NCI-H2196 (cell line): ENCODE measurements at regions not wholly inside any gene's neighbourhood (a gene's known extent, or its start where the extent isn't known, plus 50 kb on each side); places are given as distances from the start of the nearest gene placed in this dataset.

Source experiments
- DNase-seq: peaks from one replicate; lab custom pipeline; 2025; ENCODE audit not compliant: unreplicated experiment; lab: John Stamatoyannopoulos, UW

- no peak for DNase-seq
These were observed 65.8 kb downstream of the SALL1 start for GRCh38 chr16:51085271-51085670.

DNA sequence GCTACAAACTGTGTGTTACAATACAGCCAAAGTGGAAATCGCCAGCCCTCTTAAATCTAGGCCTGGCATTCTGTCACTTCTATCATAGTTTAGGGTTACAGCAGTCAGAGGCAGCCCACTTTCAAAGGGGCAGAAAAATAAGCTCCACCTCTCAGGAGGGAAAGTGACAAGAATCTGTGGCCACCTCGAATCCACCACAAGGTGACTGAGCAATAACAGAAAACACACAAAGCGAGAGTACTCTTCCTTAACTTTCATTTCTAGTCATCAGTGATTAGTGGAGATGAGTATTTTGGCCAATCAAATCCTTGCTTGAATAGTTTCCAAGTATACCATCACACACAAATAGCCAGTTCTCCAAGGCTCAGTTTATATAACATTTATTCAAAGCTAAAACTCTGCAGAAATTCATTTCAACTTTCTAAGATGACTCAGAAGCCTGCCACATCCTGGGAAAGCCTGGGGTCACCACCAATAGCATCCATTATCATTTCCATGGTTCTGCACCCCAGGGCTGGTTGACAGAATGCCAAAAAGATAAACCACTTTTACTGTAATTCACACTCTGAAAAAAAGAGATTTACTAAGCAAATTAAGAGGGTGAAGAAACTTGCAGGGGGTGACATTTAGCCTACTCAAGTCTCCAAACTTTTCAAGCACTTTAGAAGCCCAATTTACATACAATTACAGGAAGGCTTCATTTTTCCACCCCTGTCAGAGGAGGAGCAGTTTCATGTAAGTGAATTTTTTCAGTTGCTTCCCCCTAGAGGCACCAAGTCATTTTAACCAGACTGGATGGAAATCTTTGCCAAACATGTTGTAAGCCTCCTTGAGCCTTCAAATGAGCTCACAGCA lies 66.8 kb downstream of the SALL1 start:
- DNase-seq: no peak

DNA sequence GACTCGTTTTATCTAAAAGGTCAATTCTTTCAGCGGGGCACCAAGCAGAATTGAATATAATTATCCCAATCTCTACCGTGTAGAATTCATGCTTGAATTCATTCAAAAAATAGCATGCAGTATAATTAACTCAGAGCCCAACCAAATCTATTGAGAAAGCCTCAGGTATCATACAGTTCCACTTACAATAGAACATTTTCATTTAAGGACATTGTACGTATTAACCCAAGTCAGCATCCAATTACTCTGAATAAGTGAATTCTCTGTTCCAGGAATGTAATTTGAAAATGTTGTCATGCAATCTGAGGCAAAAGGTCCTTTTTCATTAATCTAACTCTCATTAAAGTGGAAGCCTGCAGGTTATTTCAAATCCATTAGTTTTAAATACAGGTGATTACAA lies 78.5 kb downstream of the SALL1 start:
- no peak for DNase-seq

DNA sequence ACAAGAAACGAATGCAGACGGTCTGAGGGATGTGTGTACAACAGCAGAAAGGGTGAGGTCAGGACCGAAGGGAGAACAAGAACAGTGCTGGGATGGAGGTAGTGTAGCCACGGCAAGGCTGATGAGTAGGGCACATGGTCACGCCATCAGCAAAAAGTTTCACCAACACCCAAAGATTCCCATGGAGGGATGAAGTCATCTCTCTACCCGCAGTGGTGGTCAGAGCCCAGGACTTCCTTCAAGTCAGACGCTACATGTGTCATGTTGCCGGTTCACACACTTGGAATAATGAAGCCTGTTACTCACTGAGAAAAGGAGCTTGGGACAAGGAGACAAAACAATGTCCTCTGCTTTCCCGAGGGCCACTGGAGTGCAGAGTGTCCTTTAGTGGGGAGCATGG lies 79.7 kb downstream of the SALL1 start:
- DNase-seq: no peak

GRCh38 chr16:51067352-51067751 lies 83.7 kb downstream of the SALL1 start:
- no peak for DNase-seq

GRCh38 chr16:51062039-51062438 lies 89.0 kb downstream of the SALL1 start:
- no peak for DNase-seq

DNA sequence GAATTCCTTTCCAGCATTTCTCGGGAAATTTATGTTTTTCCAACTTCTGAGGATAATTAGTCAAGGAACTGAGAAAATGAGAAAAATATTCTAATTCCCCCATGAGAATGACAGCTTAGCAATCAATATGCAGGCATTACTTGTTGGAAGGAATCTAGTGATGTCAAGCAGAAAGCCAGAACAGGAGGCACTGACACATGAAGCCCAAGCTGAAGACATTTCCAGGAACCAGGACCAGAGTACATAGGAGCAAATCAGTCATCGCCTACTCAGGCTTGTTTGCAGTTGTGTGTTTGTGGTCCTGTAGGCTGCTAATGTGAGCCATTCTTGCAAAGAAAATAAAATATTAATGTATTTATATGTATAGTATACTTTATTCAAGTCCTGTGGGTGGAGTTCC lies 89.7 kb downstream of the SALL1 start:
- DNase-seq: no peak

GRCh38 chr16:51057969-51058337 lies 93.1 kb downstream of the SALL1 start:
- no peak for DNase-seq

DNA sequence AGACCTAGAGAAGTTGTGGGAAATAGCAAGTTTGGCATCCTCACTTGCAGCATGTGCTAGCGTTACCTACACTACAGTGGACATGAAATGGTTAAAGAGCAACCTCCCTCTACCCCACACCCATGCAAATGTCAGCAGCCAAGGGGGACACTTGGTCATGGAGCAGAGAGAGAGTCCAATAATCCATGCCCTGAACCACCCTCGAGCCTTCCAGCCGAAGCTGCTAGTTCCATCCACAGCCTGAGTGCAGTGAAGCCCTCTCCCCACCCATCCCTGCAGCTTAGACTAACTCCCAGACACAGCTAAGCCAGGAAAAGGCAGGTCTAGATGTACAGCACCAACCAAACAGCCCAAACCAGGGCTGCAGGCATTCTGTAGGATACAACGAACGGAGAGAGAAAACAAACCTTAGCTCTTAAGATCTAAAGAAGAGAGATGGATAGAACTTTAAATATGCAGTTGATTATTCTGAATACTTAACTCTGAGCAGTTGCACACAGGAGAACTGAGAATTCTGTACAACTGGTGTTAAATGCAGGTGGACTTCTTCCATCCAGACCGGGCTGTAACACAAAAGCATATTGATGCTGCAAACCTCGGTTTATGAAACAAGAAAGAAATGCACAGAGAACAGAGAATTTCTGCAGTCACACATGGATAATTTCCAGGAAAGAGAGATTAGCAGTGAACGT lies 93.8 kb downstream of the SALL1 start:
- no peak for DNase-seq

- no peak for DNase-seq
These were observed 94.7 kb downstream of the SALL1 start for GRCh38 chr16:51056331-51056730.

GRCh38 chr16:51055434-51055833 lies 95.6 kb downstream of the SALL1 start:
- no peak for DNase-seq

GRCh38 chr16:51053775-51054174 lies 97.3 kb downstream of the SALL1 start:
- DNase-seq: peak; percentile 13

DNA sequence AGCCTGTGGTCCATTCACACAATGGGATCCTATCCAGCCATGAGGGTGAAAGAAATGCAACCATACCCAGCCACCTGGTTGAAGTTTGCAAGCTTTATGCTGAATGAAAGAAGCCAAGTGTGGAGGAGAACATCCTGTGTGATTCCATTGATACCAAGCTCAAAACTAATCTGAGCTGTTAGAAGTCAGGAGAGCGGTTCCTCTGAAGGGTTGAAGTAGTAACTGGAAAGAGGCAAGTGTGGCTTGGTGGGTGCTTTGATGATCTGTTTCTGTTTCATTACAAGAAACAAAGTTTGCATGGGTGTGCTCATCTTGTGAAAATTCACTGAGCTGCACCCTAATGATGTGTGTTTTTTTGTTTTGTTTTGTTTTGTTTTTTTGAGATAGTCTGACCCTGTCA lies 99.4 kb downstream of the SALL1 start:
- no peak for DNase-seq

- DNase-seq: no peak
These were observed 100.7 kb downstream of the SALL1 start for GRCh38 chr16:51050377-51050706.

DNA sequence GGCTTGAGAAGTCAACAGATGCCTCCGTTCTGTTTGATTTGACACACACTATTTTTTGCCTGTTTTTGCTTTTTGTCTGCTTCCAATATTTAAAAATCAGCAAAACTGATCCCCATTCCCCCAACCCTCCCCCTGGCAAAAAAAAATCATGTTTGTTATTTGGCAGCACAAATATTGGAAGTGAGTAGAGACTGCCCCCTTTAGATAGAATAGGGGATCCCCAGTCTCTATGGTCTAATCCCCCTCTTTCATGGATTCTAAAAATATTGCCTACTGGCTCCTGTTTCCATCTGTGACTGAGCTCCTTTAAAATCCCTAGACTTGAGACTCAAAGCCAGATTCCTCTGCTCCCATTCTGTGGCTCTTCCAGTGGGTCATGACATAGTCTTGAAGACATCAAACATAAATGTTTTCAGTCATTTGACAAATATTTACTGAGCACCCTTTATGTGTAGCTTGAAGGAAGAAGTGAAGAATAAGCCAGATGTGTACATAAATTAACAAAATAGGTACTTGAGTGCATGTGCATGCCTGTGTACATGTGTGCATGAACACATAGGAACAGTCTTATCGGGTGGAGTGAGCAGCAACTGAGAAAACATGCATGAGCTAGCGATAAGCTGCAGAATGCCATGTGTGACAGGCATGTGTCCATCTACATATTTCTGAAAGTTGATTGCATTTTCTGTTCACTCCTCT lies 101.2 kb downstream of the SALL1 start:
- no peak for DNase-seq

DNA sequence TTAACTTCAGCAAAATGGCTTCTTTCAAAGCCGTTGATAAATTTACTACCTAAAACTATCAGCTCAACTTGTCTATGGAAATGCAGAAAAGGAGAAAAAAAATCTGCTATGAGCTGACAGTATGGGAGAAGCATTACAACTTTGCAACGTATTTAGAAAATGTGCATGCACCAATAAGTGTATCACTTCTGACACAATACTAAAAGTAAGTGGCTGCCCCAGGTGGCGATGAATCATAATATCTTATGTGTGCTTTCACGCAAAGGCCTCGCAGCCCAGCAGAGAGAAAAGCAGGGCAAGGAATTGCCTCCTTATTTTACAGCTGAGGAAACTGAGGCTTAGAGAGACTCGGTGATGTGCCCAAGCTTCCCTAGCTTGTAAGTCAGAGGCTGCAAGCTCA lies 101.8 kb downstream of the SALL1 start:
- DNase-seq: no peak

GRCh38 chr16:51048544-51048943 lies 102.5 kb downstream of the SALL1 start:
- DNase-seq: no peak

DNA sequence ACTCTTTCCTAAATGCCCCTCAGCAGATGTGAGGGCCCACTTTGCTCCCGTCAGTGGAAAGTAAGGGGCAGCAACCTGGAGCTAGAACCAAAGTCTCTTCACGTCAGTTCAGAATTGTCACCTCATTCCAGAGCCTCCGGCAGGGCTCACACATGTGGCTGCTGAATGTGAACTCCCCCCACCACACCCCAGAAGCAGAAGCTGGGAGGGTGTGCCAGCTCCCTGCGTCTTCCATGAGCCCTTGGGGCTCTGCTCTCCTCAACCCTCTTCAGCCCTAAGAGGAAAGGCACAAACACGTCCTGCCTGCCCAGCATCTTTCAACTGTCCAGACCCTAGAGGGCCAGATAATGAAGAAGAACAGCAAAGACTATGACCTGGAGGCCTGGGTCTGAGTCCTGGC lies 105.3 kb downstream of the SALL1 start:
- no peak for DNase-seq

- DNase-seq: no peak
These were observed 105.9 kb downstream of the SALL1 start for GRCh38 chr16:51045186-51045585.

- no peak for DNase-seq
These were observed 109.5 kb downstream of the SALL1 start for GRCh38 chr16:51041546-51041945.

DNA sequence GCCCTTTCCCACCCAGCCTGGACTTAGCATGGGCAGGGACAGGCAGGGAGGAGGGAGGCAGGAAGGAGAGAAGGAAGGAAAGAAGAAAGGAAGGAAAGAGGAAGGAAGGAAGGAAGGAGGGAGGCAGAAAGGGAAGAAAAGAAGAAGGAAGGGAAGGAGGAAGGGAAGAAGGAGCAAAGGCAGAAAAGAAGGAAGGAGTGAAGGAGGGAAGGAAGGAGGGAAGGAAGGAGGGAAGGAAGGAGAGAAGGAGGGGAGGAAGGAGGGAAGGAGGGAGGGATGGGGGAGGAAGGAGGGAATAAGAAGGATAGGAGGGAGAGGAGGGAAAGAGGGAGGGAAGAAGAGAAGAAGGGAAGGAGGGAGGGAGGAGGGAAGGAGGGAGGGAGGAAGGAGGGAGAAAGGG lies 110.4 kb downstream of the SALL1 start:
- DNase-seq: no peak

- no peak for DNase-seq
These were observed 111.3 kb downstream of the SALL1 start for GRCh38 chr16:51039638-51040331.
